ENCODE measurements at regions not wholly inside any gene's neighbourhood (a gene's known extent, or its start where the extent isn't known, plus 50 kb on each side); places are given as distances from the start of the nearest gene placed in this dataset.

GRCh38 chr2:225164401-225165050 lies 122.3 kb upstream of the DOCK10 start:
- Histone ChIP-seq H3K4me1 (ENCODE audit: control insufficient read depth, extremely low read depth, insufficient read depth, low read length) (no peaks in the 10 kb centered on the region), H3K4me2 (ENCODE audit: control insufficient read depth, extremely low read depth, insufficient read depth, low read depth, low read length) (no peak overlapping the region), H3K79me2 (ENCODE audit: control insufficient read depth, insufficient read depth, low read length) (no peaks in the 10 kb centered on the region), H3K9ac (ENCODE audit: control insufficient read depth, extremely low read depth, insufficient read depth, low read length) (no peak overlapping the region), H3K4me3 (ENCODE audit: control insufficient read depth in 2 of 3, extremely low read depth in 1 of 3, insufficient read depth in 2 of 3, low read depth in 1 of 3, low read length in 3 of 3) (no peak overlapping the region), H3K27ac (ENCODE audit: control insufficient read depth, insufficient read depth, low read length) (no peak overlapping the region), H3K9me3 (ENCODE audit: control insufficient read depth, low read depth, low read length) (no peaks in the 10 kb centered on the region), H3K27me3 (ENCODE audit: control insufficient read depth, extremely low read depth, insufficient read depth, low read length) (no peaks in the 10 kb centered on the region), H4K20me1 (ENCODE audit: control insufficient read depth, extremely low read depth, insufficient read depth, low read length) (no peaks in the 10 kb centered on the region), H2AFZ (ENCODE audit: control insufficient read depth, low read length) (no peak overlapping the region), H3K36me3 (ENCODE audit: control insufficient read depth in 2 of 2, extremely low read depth in 1 of 2, insufficient read depth in 2 of 2, low read length in 2 of 2) (no peaks in the 10 kb centered on the region), H3K9me1 (ENCODE audit: control insufficient read depth, extremely low read depth, insufficient read depth, low read length) (no peaks in the 10 kb centered on the region)
- no peak for FAIRE-seq
- DNase-seq (ENCODE audit: low read depth, low spot score) = no peak
- dilution Hi-C loops (cut with MboI; ENCODE audit: extremely low pct_ligation_motif_present, low sequenced_read_pairs) = no loop called here
- TF ChIP-seq, protein P1, sequence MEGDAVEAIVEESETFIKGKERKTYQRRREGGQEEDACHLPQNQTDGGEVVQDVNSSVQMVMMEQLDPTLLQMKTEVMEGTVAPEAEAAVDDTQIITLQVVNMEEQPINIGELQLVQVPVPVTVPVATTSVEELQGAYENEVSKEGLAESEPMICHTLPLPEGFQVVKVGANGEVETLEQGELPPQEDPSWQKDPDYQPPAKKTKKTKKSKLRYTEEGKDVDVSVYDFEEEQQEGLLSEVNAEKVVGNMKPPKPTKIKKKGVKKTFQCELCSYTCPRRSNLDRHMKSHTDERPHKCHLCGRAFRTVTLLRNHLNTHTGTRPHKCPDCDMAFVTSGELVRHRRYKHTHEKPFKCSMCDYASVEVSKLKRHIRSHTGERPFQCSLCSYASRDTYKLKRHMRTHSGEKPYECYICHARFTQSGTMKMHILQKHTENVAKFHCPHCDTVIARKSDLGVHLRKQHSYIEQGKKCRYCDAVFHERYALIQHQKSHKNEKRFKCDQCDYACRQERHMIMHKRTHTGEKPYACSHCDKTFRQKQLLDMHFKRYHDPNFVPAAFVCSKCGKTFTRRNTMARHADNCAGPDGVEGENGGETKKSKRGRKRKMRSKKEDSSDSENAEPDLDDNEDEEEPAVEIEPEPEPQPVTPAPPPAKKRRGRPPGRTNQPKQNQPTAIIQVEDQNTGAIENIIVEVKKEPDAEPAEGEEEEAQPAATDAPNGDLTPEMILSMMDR (optimal IDR thresholded peaks at IDR 0.05 in 1 of 3, IDR thresholded peaks at IDR 0.05 in 1 of 3, conservative IDR thresholded peaks at IDR 0.05 in 1 of 3; ENCODE audit: extremely low read depth in 1 of 3, insufficient read depth in 2 of 3, low read length in 3 of 3) = no peak
- no peak for TF ChIP-seq EZH2 (IDR thresholded peaks at IDR 0.05; ENCODE audit: low read length)

GRCh38 chr2:225158360-225158759 lies 116.1 kb upstream of the DOCK10 start:
- Histone ChIP-seq H3K27ac (ENCODE audit: control insufficient read depth, insufficient read depth, low read length) (no peak overlapping the region), H3K9ac (ENCODE audit: control insufficient read depth, extremely low read depth, insufficient read depth, low read length) (no peak overlapping the region), H4K20me1 (ENCODE audit: control insufficient read depth, extremely low read depth, insufficient read depth, low read length) (no peaks in the 10 kb centered on the region), H3K79me2 (ENCODE audit: control insufficient read depth, insufficient read depth, low read length) (no peaks in the 10 kb centered on the region), H3K4me1 (ENCODE audit: control insufficient read depth, extremely low read depth, insufficient read depth, low read length) (no peaks in the 10 kb centered on the region), H3K27me3 (ENCODE audit: control insufficient read depth, extremely low read depth, insufficient read depth, low read length) (no peaks in the 10 kb centered on the region), H3K4me3 (ENCODE audit: control insufficient read depth in 2 of 3, extremely low read depth in 1 of 3, insufficient read depth in 2 of 3, low read depth in 1 of 3, low read length in 3 of 3) (no peak overlapping the region), H3K36me3 (ENCODE audit: control insufficient read depth in 2 of 2, extremely low read depth in 1 of 2, insufficient read depth in 2 of 2, low read length in 2 of 2) (no peaks in the 10 kb centered on the region), H3K9me3 (ENCODE audit: control insufficient read depth, low read depth, low read length) (no peaks in the 10 kb centered on the region), H2AFZ (ENCODE audit: control insufficient read depth, low read length) (no peak overlapping the region), H3K9me1 (ENCODE audit: control insufficient read depth, extremely low read depth, insufficient read depth, low read length) (no peaks in the 10 kb centered on the region), H3K4me2 (ENCODE audit: control insufficient read depth, extremely low read depth, insufficient read depth, low read depth, low read length) (no peak overlapping the region)
- no peak for FAIRE-seq
- dilution Hi-C loops (cut with MboI; ENCODE audit: extremely low pct_ligation_motif_present, low sequenced_read_pairs) = no loop called here
- no peak for DNase-seq (ENCODE audit: low read depth, low spot score)
- no peak for TF ChIP-seq EZH2 (IDR thresholded peaks at IDR 0.05; ENCODE audit: low read length)
- TF ChIP-seq, protein P1 (optimal IDR thresholded peaks at IDR 0.05 in 1 of 3, IDR thresholded peaks at IDR 0.05 in 1 of 3, conservative IDR thresholded peaks at IDR 0.05 in 1 of 3; ENCODE audit: extremely low read depth in 1 of 3, insufficient read depth in 2 of 3, low read length in 3 of 3) = no peak

Data from keratinocyte (primary cell).